ENCODE measurements at regions not wholly inside any gene's neighbourhood (a gene's known extent, or its start where the extent isn't known, plus 50 kb on each side); places are given as distances from the start of the nearest gene placed in this dataset.

GRCh38 chr4:169859366-169860216 lies 101.8 kb upstream of the HPF1 start:
- FAIRE-seq (no peak), DNase-seq (ENCODE audit: insufficient read length, low spot score) (no peak)
- no peak for TF ChIP-seq CTCF (IDR thresholded peaks at IDR 0.05; ENCODE audit: insufficient read depth, missing control alignments)

GRCh38 chr4:169854090-169854489 lies 96.3 kb upstream of the HPF1 start:
- DNase-seq (ENCODE audit: insufficient read length, low spot score) (no peak), FAIRE-seq (no peak)
- TF ChIP-seq CTCF (IDR thresholded peaks at IDR 0.05; ENCODE audit: insufficient read depth, missing control alignments), result no peak

GRCh38 chr4:169852481-169852880 lies 94.7 kb upstream of the HPF1 start:
- TF ChIP-seq CTCF (IDR thresholded peaks at IDR 0.05; ENCODE audit: insufficient read depth, missing control alignments), result no peak
- DNase-seq (ENCODE audit: insufficient read length, low spot score) (no peak), FAIRE-seq (no peak)

- no peak for FAIRE-seq
- DNase-seq (ENCODE audit: insufficient read length, low spot score), result no peak
- TF ChIP-seq CTCF (IDR thresholded peaks at IDR 0.05; ENCODE audit: insufficient read depth, missing control alignments), result no peak
Observed at GRCh38 chr4:169851750-169852149, 94.0 kb upstream of the HPF1 start.

- FAIRE-seq (no peak), DNase-seq (ENCODE audit: insufficient read length, low spot score) (no peak)
- no peak for TF ChIP-seq CTCF (IDR thresholded peaks at IDR 0.05; ENCODE audit: insufficient read depth, missing control alignments)
Observed at GRCh38 chr4:169849456-169849855, 91.7 kb upstream of the HPF1 start.

GRCh38 chr4:169848018-169848417 lies 90.3 kb upstream of the HPF1 start:
- TF ChIP-seq CTCF (IDR thresholded peaks at IDR 0.05; ENCODE audit: insufficient read depth, missing control alignments), result no peak
- no peak for FAIRE-seq
- no peak for DNase-seq (ENCODE audit: insufficient read length, low spot score)

GRCh38 chr4:169847171-169847570 lies 89.4 kb upstream of the HPF1 start:
- no peak for TF ChIP-seq CTCF (IDR thresholded peaks at IDR 0.05; ENCODE audit: insufficient read depth, missing control alignments)
- FAIRE-seq, result no peak
- no peak for DNase-seq (ENCODE audit: insufficient read length, low spot score)

Measured in D721Med (cell line).